ENCODE measurements at regions not wholly inside any gene's neighbourhood (a gene's known extent, or its start where the extent isn't known, plus 50 kb on each side); places are given as distances from the start of the nearest gene placed in this dataset.

- H3K4me2 ChIP-seq (ENCODE audit: control insufficient read depth, extremely low read depth, insufficient read depth, low read depth, low read length) = no peak overlapping the region
- no peaks in the 10 kb centered on the region for H3K36me3 ChIP-seq (ENCODE audit: control insufficient read depth in 2 of 2, extremely low read depth in 1 of 2, insufficient read depth in 2 of 2, low read length in 2 of 2)
- H3K9ac ChIP-seq (ENCODE audit: control insufficient read depth, extremely low read depth, insufficient read depth, low read length) = no peak overlapping the region
- DNase-seq (ENCODE audit: low read depth, low spot score) = no peak
- no peaks in the 10 kb centered on the region for H4K20me1 ChIP-seq (ENCODE audit: control insufficient read depth, extremely low read depth, insufficient read depth, low read length)
- TF ChIP-seq CTCF (optimal IDR thresholded peaks at IDR 0.05 in 1 of 3, IDR thresholded peaks at IDR 0.05 in 1 of 3, conservative IDR thresholded peaks at IDR 0.05 in 1 of 3; ENCODE audit: extremely low read depth in 1 of 3, insufficient read depth in 2 of 3, low read length in 3 of 3) (no peak), EZH2 (IDR thresholded peaks at IDR 0.05; ENCODE audit: low read length) (no peak)
- H3K4me1 ChIP-seq (ENCODE audit: control insufficient read depth, extremely low read depth, insufficient read depth, low read length) = no peaks in the 10 kb centered on the region
- no peaks in the 10 kb centered on the region for H3K9me3 ChIP-seq (ENCODE audit: control insufficient read depth, low read depth, low read length)
- H3K27me3 ChIP-seq (ENCODE audit: control insufficient read depth, extremely low read depth, insufficient read depth, low read length) = no peaks in the 10 kb centered on the region
- H3K4me3 ChIP-seq (ENCODE audit: control insufficient read depth in 2 of 3, extremely low read depth in 1 of 3, insufficient read depth in 2 of 3, low read depth in 1 of 3, low read length in 3 of 3) = no peak overlapping the region
- FAIRE-seq = no peak
- no peaks in the 10 kb centered on the region for H3K79me2 ChIP-seq (ENCODE audit: control insufficient read depth, insufficient read depth, low read length)
- H3K27ac ChIP-seq (ENCODE audit: control insufficient read depth, insufficient read depth, low read length) = no peak overlapping the region
- dilution Hi-C loops (cut with MboI; ENCODE audit: extremely low pct_ligation_motif_present, low sequenced_read_pairs) = no loop called here
- no peak overlapping the region for H2AFZ ChIP-seq (ENCODE audit: control insufficient read depth, low read length)
- no peaks in the 10 kb centered on the region for H3K9me1 ChIP-seq (ENCODE audit: control insufficient read depth, extremely low read depth, insufficient read depth, low read length)
These were observed 224.0 kb downstream of the PLOD2 start for GRCh38 chr3:145936971-145937370.

GRCh38 chr3:145939431-145939830 is 221.6 kb downstream of the PLOD2 start:
- H2AFZ ChIP-seq (ENCODE audit: control insufficient read depth, low read length) = no peak overlapping the region
- dilution Hi-C loops (cut with MboI; ENCODE audit: extremely low pct_ligation_motif_present, low sequenced_read_pairs) = no loop called here
- DNase-seq (ENCODE audit: low read depth, low spot score) (no peak), FAIRE-seq (no peak)
- H3K9me1 ChIP-seq (ENCODE audit: control insufficient read depth, extremely low read depth, insufficient read depth, low read length) = no peaks in the 10 kb centered on the region
- H3K9ac ChIP-seq (ENCODE audit: control insufficient read depth, extremely low read depth, insufficient read depth, low read length) = no peak overlapping the region
- H3K27ac ChIP-seq (ENCODE audit: control insufficient read depth, insufficient read depth, low read length) = no peak overlapping the region
- H3K79me2 ChIP-seq (ENCODE audit: control insufficient read depth, insufficient read depth, low read length) = no peaks in the 10 kb centered on the region
- H3K27me3 ChIP-seq (ENCODE audit: control insufficient read depth, extremely low read depth, insufficient read depth, low read length) = no peaks in the 10 kb centered on the region
- no peak overlapping the region for H3K4me2 ChIP-seq (ENCODE audit: control insufficient read depth, extremely low read depth, insufficient read depth, low read depth, low read length)
- H3K4me3 ChIP-seq (ENCODE audit: control insufficient read depth in 2 of 3, extremely low read depth in 1 of 3, insufficient read depth in 2 of 3, low read depth in 1 of 3, low read length in 3 of 3) = no peak overlapping the region
- H3K36me3 ChIP-seq (ENCODE audit: control insufficient read depth in 2 of 2, extremely low read depth in 1 of 2, insufficient read depth in 2 of 2, low read length in 2 of 2) = no peaks in the 10 kb centered on the region
- no peaks in the 10 kb centered on the region for H3K4me1 ChIP-seq (ENCODE audit: control insufficient read depth, extremely low read depth, insufficient read depth, low read length)
- TF ChIP-seq EZH2 (IDR thresholded peaks at IDR 0.05; ENCODE audit: low read length) = no peak
- no peak for TF ChIP-seq CTCF (optimal IDR thresholded peaks at IDR 0.05 in 1 of 3, IDR thresholded peaks at IDR 0.05 in 1 of 3, conservative IDR thresholded peaks at IDR 0.05 in 1 of 3; ENCODE audit: extremely low read depth in 1 of 3, insufficient read depth in 2 of 3, low read length in 3 of 3)
- H3K9me3 ChIP-seq (ENCODE audit: control insufficient read depth, low read depth, low read length) = no peaks in the 10 kb centered on the region
- H4K20me1 ChIP-seq (ENCODE audit: control insufficient read depth, extremely low read depth, insufficient read depth, low read length) = no peaks in the 10 kb centered on the region
